Natural killer cell treated with Interleukin-12 subunit alpha and Interleukin-12 subunit beta and Interleukin-15 and Interleukin-18, amount 100 ng/mL, for 72 hours (primary cell): ENCODE measurements at regions not wholly inside any gene's neighbourhood (a gene's known extent, or its start where the extent isn't known, plus 50 kb on each side); places are given as distances from the start of the nearest gene placed in this dataset.
"Not testable (repeated sequence)": the region's sequence is repeated elsewhere in the genome, so short reads cannot be mapped to it uniquely, and the experiment has no call there.

ENCODE experiments used
- ATAC-seq, 2 donors: fragments of 150-1000 bp; cut with Tn5 transposase in 1 of 2; sonication (Bioruptor Pico), chemical (Tn5 transposase) in 1 of 2; 2 replicates each; pipeline ENCODE4 v1.10.0; 2021
- DNase-seq: peaks from one replicate; pipeline ENCODE4 v3.0.0; 2022; ENCODE audit warnings: low spot score
- H3K27ac Mint-ChIP-seq, 2 donors: 1 replicate in 1 of 2; 2 replicates in 1 of 2; pipeline ENCODE4 v1.8.0; 2022; ENCODE audit warnings: mixed read lengths in 2 of 2, mild to moderate bottlenecking in 1 of 2, moderate library complexity in 1 of 2
- H3K27me3 Mint-ChIP-seq, 2 donors: 1 replicate in 1 of 2; 2 replicates in 1 of 2; pipeline ENCODE4 v1.8.0; 2022; ENCODE audit warnings: mixed read lengths in 2 of 2
- H3K36me3 Mint-ChIP-seq: one replicate; pipeline ENCODE4 v1.8.0; 2022; ENCODE audit warnings: mixed read lengths
- H3K4me1 Mint-ChIP-seq, 2 donors: 1 replicate in 1 of 2; 2 replicates in 1 of 2; pipeline ENCODE4 v1.8.0; 2022; ENCODE audit warnings: low read depth in 2 of 2, mixed read lengths in 2 of 2, mild to moderate bottlenecking in 1 of 2
- H3K4me3 Mint-ChIP-seq: one replicate; pipeline ENCODE4 v1.8.0; 2022; ENCODE audit warnings: mixed read lengths
- H3K9me3 Mint-ChIP-seq: 2 replicates; pipeline ENCODE4 v1.8.0; 2022; ENCODE audit warnings: mixed read lengths

DNA sequence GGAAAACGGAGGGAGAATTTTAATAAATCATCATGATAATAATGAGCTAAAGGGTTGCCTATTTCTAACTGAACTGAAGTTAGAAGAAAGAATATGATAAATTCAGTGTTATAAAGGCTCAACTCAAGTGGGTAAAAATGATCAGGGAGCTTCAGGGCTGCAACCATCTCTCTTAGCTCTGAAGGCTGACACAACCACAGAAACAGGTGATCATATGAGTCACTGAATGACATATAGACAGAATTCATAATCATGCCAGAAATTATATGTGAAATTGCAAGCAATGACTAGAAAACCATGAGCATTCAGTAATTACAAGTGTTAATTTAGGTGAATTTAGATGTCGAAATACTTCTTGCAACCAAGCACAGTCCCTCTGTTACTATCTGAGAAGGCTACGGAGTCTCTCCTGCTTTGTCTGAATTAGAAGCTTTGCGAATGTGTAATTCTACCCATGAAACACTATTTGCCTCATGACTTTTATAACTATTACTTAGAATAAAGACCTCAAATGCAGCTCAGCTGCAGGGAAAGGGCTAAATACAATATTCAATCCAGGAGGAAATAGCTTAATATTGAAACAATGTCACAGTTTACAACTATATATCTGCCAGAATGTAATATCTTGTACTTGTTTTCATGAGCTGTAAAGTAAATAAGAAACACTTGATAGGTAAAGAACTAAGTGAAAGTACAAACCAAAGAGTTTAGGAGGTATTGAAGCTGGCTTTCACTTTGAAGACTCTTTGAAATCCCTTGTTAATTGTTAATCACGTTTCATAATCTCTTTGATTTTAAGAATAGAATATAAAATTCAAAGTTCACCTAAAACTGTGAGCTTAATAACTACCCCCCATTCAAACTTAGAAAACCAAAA, 1972.6 kb downstream of the ARAP2 start:
- H3K36me3 Mint-ChIP-seq, result no peaks in the 10 kb centered on the region
- no peak overlapping the region for H3K4me3 Mint-ChIP-seq
- DNase-seq, result no peak
- no peak overlapping the region for H3K27ac Mint-ChIP-seq
- H3K27me3 Mint-ChIP-seq, result no peaks in the 10 kb centered on the region
- no peaks in the 10 kb centered on the region for H3K4me1 Mint-ChIP-seq
- ATAC-seq, result no peak
- peaks cover 9% of the 10 kb centered on the region for H3K9me3 Mint-ChIP-seq

DNA sequence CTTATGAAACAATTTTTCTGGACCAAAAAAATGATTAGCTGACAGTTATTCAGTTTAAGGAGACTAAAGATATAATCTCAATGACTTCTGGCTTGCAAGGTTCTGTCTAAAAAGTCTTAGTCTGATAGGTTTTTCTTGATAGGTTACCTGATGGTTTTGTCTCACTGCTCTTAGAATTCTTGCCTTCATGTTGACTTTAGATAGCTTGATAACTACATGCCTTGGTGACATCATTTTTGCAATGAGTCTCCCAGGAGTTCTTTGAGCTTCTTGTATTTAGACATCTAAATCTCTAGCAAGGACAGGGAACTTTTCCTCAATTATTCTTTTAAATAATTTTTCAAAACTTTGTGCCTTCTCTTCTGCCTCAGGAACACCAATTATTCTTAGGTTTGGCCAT, 1965.3 kb downstream of the ARAP2 start:
- ATAC-seq (no peak), DNase-seq (no peak)
- Mint-ChIP-seq H3K36me3 (no peaks in the 10 kb centered on the region), H3K27ac (no peak overlapping the region), H3K9me3 (peaks cover 17% of the 10 kb centered on the region), H3K4me3 (no peak overlapping the region), H3K27me3 (no peaks in the 10 kb centered on the region), H3K4me1 (no peaks in the 10 kb centered on the region)

DNA sequence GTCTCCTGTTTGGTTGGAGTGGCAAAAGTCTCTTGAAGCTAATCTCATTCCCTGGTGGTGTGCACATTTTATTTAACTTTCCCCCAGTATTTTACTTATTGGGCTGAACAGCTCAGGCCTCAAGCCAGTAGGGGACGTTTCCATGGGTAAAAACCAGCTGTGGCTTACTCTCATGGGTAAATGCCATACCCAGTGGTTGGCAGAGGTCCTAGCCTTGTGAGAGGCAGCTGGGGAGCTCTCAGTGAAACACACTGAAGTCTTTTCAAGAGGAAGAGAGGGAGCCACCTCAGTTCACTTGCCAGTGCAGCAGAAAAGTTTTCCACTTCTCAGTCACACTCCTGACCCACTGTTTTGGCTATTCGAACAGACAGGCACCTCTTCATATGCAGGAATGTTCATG, 1964.2 kb downstream of the ARAP2 start:
- Mint-ChIP-seq H3K9me3 (peaks cover 14% of the 10 kb centered on the region), H3K4me3 (no peak overlapping the region), H3K27ac (no peak overlapping the region), H3K36me3 (no peaks in the 10 kb centered on the region), H3K4me1 (no peaks in the 10 kb centered on the region), H3K27me3 (no peaks in the 10 kb centered on the region)
- ATAC-seq (no peak), DNase-seq (no peak)

DNA sequence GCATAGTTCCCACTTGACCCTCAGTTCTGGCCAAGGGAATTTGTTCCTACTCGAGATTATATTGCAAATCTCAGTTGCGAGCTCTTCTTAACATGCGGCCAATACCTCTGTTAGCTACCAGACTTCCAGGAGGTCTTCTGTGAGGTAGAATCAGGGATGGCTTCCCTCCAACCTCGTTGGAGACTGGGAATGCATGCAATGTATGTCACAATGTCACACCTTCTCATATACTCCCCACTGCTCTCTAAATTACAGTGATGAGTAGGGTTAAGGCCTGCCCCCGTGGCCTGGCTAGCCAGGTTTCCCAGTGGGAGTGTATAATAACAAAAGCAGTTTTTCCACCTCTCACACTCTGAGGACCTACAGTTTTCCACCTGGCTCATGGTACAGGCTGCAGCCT, 1962.5 kb downstream of the ARAP2 start:
- DNase-seq (no peak), ATAC-seq (no peak)
- Mint-ChIP-seq H3K27ac (no peak overlapping the region), H3K27me3 (no peaks in the 10 kb centered on the region), H3K9me3 (peaks cover 13% of the 10 kb centered on the region), H3K4me3 (no peak overlapping the region), H3K4me1 (no peaks in the 10 kb centered on the region), H3K36me3 (no peaks in the 10 kb centered on the region)

DNA sequence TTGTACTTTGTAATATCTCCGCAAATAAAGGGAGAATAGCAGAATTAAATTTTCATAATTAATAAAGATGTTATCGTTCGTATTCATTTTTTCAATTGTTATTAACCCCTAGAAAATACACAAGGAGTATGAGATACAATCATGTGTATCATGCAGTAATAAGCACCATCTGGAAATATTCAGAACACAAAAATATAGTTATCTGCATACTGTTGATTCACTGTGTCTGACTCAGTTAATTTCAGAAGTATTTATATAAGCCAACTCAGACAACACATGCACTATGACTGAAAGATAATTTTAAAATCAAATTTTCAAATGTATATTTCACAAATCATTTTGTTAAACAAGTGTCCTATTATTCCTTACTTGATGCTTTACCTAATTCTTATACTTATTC, 1954.8 kb downstream of the ARAP2 start:
- no peak for ATAC-seq
- Mint-ChIP-seq H3K36me3 (no peaks in the 10 kb centered on the region), H3K4me3 (no peak overlapping the region), H3K27me3 (no peaks in the 10 kb centered on the region), H3K27ac (no peak overlapping the region), H3K4me1 (no peaks in the 10 kb centered on the region), H3K9me3 (peaks cover 5% of the 10 kb centered on the region)
- no peak for DNase-seq

DNA sequence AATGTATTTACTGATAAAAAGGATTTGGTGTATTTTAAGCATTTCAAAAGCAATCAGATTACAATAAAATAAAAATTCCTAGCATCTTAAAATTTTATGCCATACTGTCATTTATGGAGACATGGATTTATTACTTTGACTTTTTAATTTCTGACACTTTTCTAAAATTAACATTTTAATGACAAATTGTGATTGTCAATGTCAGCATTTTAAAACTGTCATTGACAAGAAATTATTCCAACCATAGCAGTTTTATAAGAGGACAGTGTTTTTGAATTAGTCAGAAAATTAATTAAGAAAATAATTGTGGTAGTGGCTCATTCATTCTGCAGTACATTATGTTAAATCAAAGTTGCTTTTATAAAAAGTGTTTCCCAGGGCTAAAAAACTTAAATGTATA, 1954.4 kb downstream of the ARAP2 start:
- H3K27ac Mint-ChIP-seq, result no peak overlapping the region
- DNase-seq, result no peak
- ATAC-seq, result no peak
- no peaks in the 10 kb centered on the region for H3K36me3 Mint-ChIP-seq
- H3K4me1 Mint-ChIP-seq, result no peaks in the 10 kb centered on the region
- peaks cover 5% of the 10 kb centered on the region for H3K9me3 Mint-ChIP-seq
- no peaks in the 10 kb centered on the region for H3K27me3 Mint-ChIP-seq
- no peak overlapping the region for H3K4me3 Mint-ChIP-seq

DNA sequence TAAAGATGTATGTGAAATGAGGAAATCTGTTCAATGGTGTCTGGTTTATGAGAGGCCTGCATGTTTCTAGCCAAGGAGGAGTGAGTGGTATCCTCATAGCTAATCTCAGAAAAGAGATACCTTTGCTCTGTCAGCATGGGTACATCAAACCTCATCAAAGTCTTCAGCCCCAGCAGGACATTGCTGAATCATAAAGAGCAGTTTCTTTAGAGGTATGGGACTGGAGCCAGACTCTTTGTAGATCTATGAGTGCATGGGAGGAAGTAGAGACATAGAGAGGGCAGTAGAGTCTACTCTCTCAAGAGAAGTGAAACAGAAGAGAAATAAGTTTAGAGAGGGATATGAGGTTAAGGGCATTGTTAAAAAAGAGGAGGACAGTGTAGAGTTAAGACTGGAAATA, 1950.9 kb downstream of the ARAP2 start:
- Mint-ChIP-seq H3K27ac (no peak overlapping the region), H3K4me3 (no peak overlapping the region)

DNA sequence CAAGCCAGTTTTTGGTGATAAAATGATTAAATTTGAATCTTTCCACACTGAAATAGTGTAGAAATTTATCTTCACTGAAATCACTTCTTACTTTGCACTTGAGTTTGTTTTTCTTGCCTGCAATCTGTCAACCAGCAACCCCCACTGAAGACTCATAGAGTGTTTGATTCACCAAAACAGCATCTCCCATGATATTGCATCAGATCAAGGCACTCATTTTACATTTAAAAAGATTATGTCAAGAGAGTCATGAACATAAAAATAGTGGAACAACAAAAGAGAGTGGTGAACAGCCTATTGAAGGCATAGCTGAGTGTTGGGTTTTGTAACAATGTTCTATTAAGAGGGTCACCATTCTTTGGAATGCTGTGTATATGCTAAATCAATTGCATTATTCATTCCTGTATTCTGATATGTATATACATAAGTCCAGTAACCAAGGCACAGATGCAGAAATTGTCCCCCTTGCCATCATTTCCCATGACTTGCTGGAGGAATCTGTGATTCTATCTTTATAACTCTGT, 1934.9 kb downstream of the ARAP2 start:
- DNase-seq (no peak), ATAC-seq (no peak)
- no peaks in the 10 kb centered on the region for H3K36me3 Mint-ChIP-seq
- H3K4me3 Mint-ChIP-seq, result no peak overlapping the region
- no peak overlapping the region for H3K27ac Mint-ChIP-seq
- no peaks in the 10 kb centered on the region for H3K4me1 Mint-ChIP-seq
- H3K9me3 Mint-ChIP-seq, result peaks cover 22% of the 10 kb centered on the region
- H3K27me3 Mint-ChIP-seq, result no peaks in the 10 kb centered on the region

More for the DNA sequence above, 1950.9 kb downstream of the ARAP2 start:
- H3K36me3 Mint-ChIP-seq, result no peaks in the 10 kb centered on the region
- DNase-seq, result no peak
- no peak for ATAC-seq
- H3K4me1 Mint-ChIP-seq, result no peaks in the 10 kb centered on the region
- H3K9me3 Mint-ChIP-seq, result peaks cover 5% of the 10 kb centered on the region
- H3K27me3 Mint-ChIP-seq, result no peaks in the 10 kb centered on the region

DNA sequence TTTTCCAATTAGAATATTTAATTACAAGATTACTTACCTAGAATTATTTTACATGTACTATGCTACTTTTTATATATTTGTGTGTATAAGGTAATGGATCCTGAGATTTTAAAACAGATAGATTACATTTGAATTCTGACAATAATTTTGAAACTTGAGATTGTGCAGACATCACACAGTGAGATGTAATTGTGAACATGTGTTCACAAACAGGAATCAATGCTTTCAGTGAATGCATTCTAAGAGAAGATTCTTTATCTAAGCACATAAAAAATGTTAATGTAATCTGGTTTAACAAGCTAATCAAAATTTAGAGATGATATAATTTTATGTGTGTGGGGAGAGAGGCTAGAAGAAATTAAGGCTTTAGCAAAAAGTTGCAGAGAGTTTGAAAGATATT, 1925.5 kb downstream of the ARAP2 start:
- Mint-ChIP-seq H3K27me3 (no peaks in the 10 kb centered on the region), H3K4me3 (no peak overlapping the region), H3K4me1 (no peaks in the 10 kb centered on the region), H3K9me3 (peaks cover 5% of the 10 kb centered on the region), H3K36me3 (no peaks in the 10 kb centered on the region), H3K27ac (no peak overlapping the region)
- ATAC-seq (no peak), DNase-seq (no peak)

DNA sequence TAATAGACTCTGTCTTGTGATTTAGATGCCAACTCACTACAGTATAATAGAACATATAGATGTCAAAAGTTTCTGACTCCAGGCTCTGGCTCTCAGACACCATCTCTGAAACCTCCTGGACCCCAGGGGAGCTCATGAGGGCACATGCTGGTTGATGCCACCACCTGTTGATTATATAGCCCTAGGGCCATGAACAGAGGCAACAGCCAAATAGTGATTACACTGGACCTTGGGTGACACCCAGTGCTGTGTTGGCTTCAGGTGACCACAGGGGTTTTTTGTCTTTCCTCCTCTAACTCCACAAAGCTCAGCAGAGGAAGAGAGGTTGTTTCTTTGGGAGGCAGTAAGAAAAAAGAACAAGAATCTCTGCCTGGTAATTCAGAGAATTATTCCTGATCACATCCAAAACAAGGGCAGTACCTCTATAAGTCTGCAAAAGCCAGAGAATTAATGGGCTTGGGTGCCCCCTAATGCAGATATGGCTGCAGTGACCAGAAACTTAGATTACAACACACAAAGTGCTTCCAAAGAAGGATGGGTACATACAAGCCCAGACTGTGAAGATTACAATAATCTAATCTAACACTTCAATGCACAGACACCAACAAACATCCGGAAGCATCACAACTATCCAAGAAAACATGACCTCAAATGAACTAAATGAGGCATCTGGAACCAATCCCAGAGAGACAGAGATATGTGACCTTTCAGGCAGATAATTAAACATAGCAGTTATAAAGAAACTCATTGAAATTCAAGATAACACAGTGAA, 1920.6 kb downstream of the ARAP2 start:
- H3K4me3 Mint-ChIP-seq, result no peak overlapping the region
- H3K36me3 Mint-ChIP-seq, result peaks cover 5% of the 10 kb centered on the region
- H3K9me3 Mint-ChIP-seq, result peaks cover 15% of the 10 kb centered on the region
- ATAC-seq, result no peak
- no peak overlapping the region for H3K27ac Mint-ChIP-seq
- no peak for DNase-seq
- H3K4me1 Mint-ChIP-seq, result no peaks in the 10 kb centered on the region
- H3K27me3 Mint-ChIP-seq, result no peaks in the 10 kb centered on the region

DNA sequence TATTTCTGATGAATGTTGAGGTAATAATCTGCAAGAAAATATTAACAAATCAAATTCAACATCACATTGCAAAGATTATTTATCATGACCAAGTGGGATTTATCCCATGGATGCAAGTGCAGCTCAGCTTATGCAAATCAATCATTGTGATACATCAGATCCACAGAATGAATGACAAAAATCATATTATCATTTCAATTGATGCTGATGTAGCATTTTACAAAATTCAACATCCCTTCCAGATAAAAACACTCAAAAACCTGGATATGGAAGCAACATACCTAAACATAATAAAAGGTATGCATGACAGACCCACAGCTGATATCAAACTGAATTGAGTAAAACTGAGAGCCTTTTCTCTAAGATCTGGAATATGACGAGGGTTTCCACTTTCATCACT, 1915.4 kb downstream of the ARAP2 start:
- Mint-ChIP-seq H3K27me3 (no peaks in the 10 kb centered on the region), H3K4me1 (no peaks in the 10 kb centered on the region), H3K9me3 (peaks cover 10% of the 10 kb centered on the region), H3K27ac (no peak overlapping the region), H3K4me3 (no peak overlapping the region), H3K36me3 (peaks cover 5% of the 10 kb centered on the region)
- ATAC-seq, result no peak
- no peak for DNase-seq

DNA sequence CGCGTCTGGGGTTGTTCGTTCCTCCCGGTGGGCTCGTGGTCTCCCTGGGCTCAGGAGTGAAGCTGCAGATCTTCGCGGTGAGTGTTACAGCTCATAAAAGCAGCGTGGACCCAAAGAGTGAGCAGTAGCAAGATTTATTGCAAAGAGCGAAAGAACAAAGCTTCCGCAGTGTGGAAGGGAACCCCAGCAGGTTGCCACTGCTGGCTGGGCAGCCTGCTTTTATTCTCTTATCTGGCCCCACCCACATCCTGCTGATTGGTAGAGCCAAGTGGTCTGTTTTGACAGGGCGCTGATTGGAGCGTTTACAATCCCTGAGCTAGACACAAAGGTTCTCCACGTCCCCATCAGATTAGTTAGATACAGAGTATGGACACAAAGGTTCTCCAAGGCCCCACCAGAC, 1909.2 kb downstream of the ARAP2 start:
- not testable (repeated sequence) for H3K4me3 Mint-ChIP-seq, H3K27me3 Mint-ChIP-seq, H3K27ac Mint-ChIP-seq, DNase-seq, H3K9me3 Mint-ChIP-seq, ATAC-seq, H3K36me3 Mint-ChIP-seq, H3K4me1 Mint-ChIP-seq

DNA sequence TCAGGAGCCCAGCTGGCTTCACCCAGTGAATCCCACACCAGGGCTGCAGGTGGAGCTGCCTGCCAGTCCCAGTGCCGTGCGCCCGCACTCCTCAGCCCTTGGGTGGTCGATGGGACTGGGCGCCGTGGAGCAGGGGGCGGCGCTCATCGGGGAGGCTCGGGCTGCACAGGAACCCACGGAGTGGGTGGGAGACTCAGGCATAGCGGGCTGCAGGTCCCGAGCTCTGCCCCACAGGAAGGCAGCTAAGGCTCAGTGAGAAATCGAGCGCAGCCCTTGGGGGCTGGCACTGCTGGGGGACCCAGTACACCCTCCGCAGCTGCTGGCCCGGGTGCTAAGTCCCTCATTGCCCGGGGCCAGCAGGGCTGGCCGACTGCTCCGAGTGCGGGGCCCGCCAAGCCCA, 1908.8 kb downstream of the ARAP2 start:
- not testable (repeated sequence) for ATAC-seq, H3K27me3 Mint-ChIP-seq, DNase-seq, H3K9me3 Mint-ChIP-seq, H3K4me3 Mint-ChIP-seq, H3K4me1 Mint-ChIP-seq, H3K27ac Mint-ChIP-seq, H3K36me3 Mint-ChIP-seq

DNA sequence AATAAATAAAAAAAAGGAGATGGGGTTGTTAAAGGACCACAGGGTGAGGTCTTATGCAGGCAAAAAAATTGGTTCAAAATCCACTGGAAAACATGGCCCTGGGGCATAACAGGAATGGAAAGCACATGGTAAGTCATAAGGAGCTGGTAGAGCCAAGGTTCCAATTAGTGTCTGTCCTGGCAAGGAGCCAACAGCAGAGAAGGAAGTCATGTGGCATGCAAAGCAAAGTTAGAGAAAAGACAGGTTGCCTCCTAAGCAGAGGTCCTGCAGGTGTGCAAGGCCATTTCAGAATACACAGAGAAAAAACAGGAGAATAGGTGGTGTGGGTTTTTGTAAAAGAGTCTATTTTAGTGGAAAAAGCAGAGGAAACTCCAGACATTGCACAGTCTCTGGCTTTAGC, 1881.7 kb downstream of the ARAP2 start:
- Mint-ChIP-seq H3K9me3 (peaks cover 12% of the 10 kb centered on the region), H3K4me3 (no peak overlapping the region), H3K27ac (no peak overlapping the region), H3K36me3 (peaks cover 7% of the 10 kb centered on the region), H3K4me1 (no peaks in the 10 kb centered on the region), H3K27me3 (no peaks in the 10 kb centered on the region)
- DNase-seq (no peak), ATAC-seq (no peak)
